Endothelial cell of umbilical vein (primary cell): ENCODE measurements at regions not wholly inside any gene's neighbourhood (a gene's known extent, or its start where the extent isn't known, plus 50 kb on each side); places are given as distances from the start of the nearest gene placed in this dataset.

ENCODE experiments used
- BruUV-seq: library from RNA; stranded (reverse); fragments of 400-500 nt; replicated peaks from 2 replicates; lab custom pipeline; 2021; lab: Mats Ljungman, UMichigan
- CTCF ChIA-PET: fragments of 300-600, 350-600 bp; sonication (Branson Sonifier 250); formaldehyde crosslinking; loops from one replicate; lab custom pipeline; 2021; ENCODE audit warnings: antibody characterized with exemption, inconsistent platforms; lab: Charles Lee
- POLR2A ChIA-PET: fragments of 300-600, 350-600 bp; sonication (Branson Sonifier 250); formaldehyde crosslinking; loops from one replicate; lab custom pipeline; 2021; ENCODE audit warnings: antibody characterized with exemption, inconsistent platforms; lab: Charles Lee
- DNase-seq: peaks from one replicate; pipeline ENCODE4 v3.0.0-alpha.2; 2011; ENCODE audit warnings: low read depth, low spot score
- FAIRE-seq: peaks from 2 replicates; lab custom pipeline; 2011; peaks lifted over from hg19 to GRCh38; lab: Jason Lieb, UNC
- H2AFZ ChIP-seq: 2 replicates; pipeline ENCODE4 v1.6.0; 2012; ENCODE audit warnings: low read depth, low read length, control low read depth, inconsistent platforms
- H3K27ac ChIP-seq: 2 replicates; pipeline ENCODE4 v1.5.1; 2011; ENCODE audit warnings: low read depth, mild to moderate bottlenecking, control low read depth, low read length, moderate library complexity; ENCODE audit not compliant: insufficient read depth
- H3K27me3 ChIP-seq, 2 experiments: 2 replicates each; pipeline versions ENCODE4 v1.6.0 to v1.6.1; 2011; ENCODE audit warnings: low read length in 2 of 2, mixed read lengths in 1 of 2; ENCODE audit not compliant: control insufficient read depth in 2 of 2, insufficient read depth in 2 of 2
- H3K36me3 ChIP-seq, 2 experiments: 2 replicates in 1 of 2; 3 replicates in 1 of 2; pipeline ENCODE4 v1.5.1; 2011; ENCODE audit warnings: low read length in 2 of 2, mild to moderate bottlenecking in 1 of 2, moderate library complexity in 1 of 2; ENCODE audit not compliant: control insufficient read depth in 2 of 2, insufficient read depth in 2 of 2; ENCODE audit errors: extremely low read depth in 1 of 2
- H3K4me1 ChIP-seq: 3 replicates; pipeline ENCODE4 v1.5.1; 2011; ENCODE audit warnings: mild to moderate bottlenecking, low read length; ENCODE audit not compliant: control insufficient read depth, insufficient read depth; ENCODE audit errors: extremely low read depth
- H3K4me2 ChIP-seq: 2 replicates; pipeline ENCODE4 v1.6.1; 2011; ENCODE audit warnings: low read length, control low read depth, mixed read lengths; ENCODE audit not compliant: insufficient read depth
- H3K4me3 ChIP-seq, 3 experiments: fragments of 200-600 bp in 1 of 3; sonication (generic), shearing (Covaris generic) in 1 of 3; replicated peaks in 1 of 3; 2 replicates each; pipeline ENCODE4 v1.5.1; 2011 to 2016; ENCODE audit warnings: control low read depth in 3 of 3, low read length in 3 of 3, mild to moderate bottlenecking in 2 of 3, inconsistent platforms in 1 of 3, low read depth in 1 of 3, moderate library complexity in 1 of 3; ENCODE audit not compliant: insufficient read depth in 1 of 3
- H3K79me2 ChIP-seq: 2 replicates; pipeline ENCODE4 v1.6.0; 2012; ENCODE audit warnings: low read length, inconsistent platforms; ENCODE audit not compliant: control insufficient read depth, insufficient read depth
- H3K9ac ChIP-seq: replicated peaks from 2 replicates; pipeline ENCODE3; 2011; ENCODE audit warnings: low read length, control low read depth; ENCODE audit not compliant: insufficient read depth; ENCODE audit errors: extremely low read depth
- H3K9me1 ChIP-seq: replicated peaks from 3 replicates; pipeline ENCODE4 v1.6.0; 2011; ENCODE audit warnings: mild to moderate bottlenecking, low read length; ENCODE audit not compliant: control insufficient read depth, insufficient read depth; ENCODE audit errors: extremely low read depth
- H3K9me3 ChIP-seq: replicated peaks from 2 replicates; pipeline ENCODE4 v1.5.1; 2012; ENCODE audit warnings: low read length, inconsistent platforms; ENCODE audit not compliant: control insufficient read depth, insufficient read depth
- H4K20me1 ChIP-seq: replicated peaks from 2 replicates; pipeline ENCODE3; 2011; ENCODE audit warnings: mild to moderate bottlenecking, low read length; ENCODE audit not compliant: control insufficient read depth, insufficient read depth; ENCODE audit errors: extremely low read depth
- EZH2 ChIP-seq: IDR thresholded peaks from 2 replicates; pipeline ENCODE4 v1.6.1; 2012; ENCODE audit warnings: borderline replicate concordance, low read depth, mild to moderate bottlenecking, moderate library complexity, low read length, inconsistent platforms; ENCODE audit not compliant: severe bottlenecking
- FOS ChIP-seq: IDR thresholded peaks from 2 replicates; pipeline ENCODE4 v1.6.1; 2011; ENCODE audit warnings: mild to moderate bottlenecking, low read length, moderate library complexity, borderline replicate concordance; ENCODE audit not compliant: insufficient read depth
- GATA2 ChIP-seq: IDR thresholded peaks from 2 replicates; pipeline ENCODE4 v1.7.0; 2011; ENCODE audit warnings: low read depth, mild to moderate bottlenecking, moderate library complexity, mixed read lengths, low read length; ENCODE audit not compliant: insufficient read length, insufficient read depth
- JUN ChIP-seq: IDR thresholded peaks from 2 replicates; pipeline ENCODE4 v1.6.1; 2011; ENCODE audit warnings: borderline replicate concordance, low read depth; ENCODE audit not compliant: insufficient read length, insufficient read depth
- MAX ChIP-seq: IDR thresholded peaks from 2 replicates; pipeline ENCODE4 v1.6.1; 2011; ENCODE audit not compliant: insufficient read depth, insufficient read length
- MYC ChIP-seq: IDR thresholded peaks from one replicate; pipeline ENCODE4 v1.6.1; 2011; ENCODE audit warnings: mild to moderate bottlenecking, low read depth, low read length
- POLR2A ChIP-seq: IDR thresholded peaks from 2 replicates; pipeline ENCODE4 v1.6.1; 2012; ENCODE audit warnings: low read depth, mild to moderate bottlenecking, control low read depth, low read length
- POLR2AphosphoS5 ChIP-seq: IDR thresholded peaks from 2 replicates; pipeline ENCODE4 v1.6.1; 2012; ENCODE audit warnings: low read depth, mild to moderate bottlenecking, control low read depth, low read length, moderate library complexity; ENCODE audit not compliant: insufficient read depth
- dilution Hi-C: fragments of 300-500 bp; cut with MboI; formaldehyde crosslinking; loops from one replicate; pipeline ENCODE4 v1.15.0; 2019; ENCODE audit warnings: low sequenced_read_pairs; ENCODE audit not compliant: extremely low pct_ligation_motif_present
- intact Hi-C: fragments of 100-400 bp; cut with micrococcal nuclease; formaldehyde crosslinking; loops from one replicate; pipeline ENCODE4 v1.10.0; 2022
- TF ChIP-seq, protein P1 (sequence below), 2 donors: IDR thresholded peaks; 1 replicate in 1 of 2; 2 replicates in 1 of 2; pipeline ENCODE4 v1.5.1; 2011; ENCODE audit warnings: low read length in 2 of 2, mild to moderate bottlenecking in 2 of 2, moderate library complexity in 2 of 2, control low read depth in 1 of 2, inconsistent platforms in 1 of 2, low read depth in 1 of 2; ENCODE audit not compliant: insufficient read depth in 1 of 2; ENCODE audit errors: extremely low read depth in 1 of 2

DNA sequence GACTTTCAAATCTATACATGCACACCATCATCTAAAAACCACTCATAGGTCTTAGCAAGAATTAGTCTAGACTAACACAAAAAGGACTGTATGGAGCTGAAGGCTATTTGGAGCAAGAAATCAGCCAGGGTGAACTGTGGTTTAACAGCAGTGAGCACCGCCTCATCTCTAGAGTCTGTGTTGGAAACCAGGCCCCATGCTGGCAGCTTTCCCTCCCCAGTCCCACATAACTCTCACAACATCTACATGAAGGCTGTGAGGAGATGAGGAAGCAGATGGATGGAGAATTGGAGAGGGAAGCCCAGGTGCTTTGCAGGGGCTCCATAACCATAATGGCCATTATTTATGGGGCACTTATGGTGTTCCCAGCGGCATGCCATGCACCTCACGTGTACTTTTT lies 133.2 kb upstream of the TOPAZ1 start:
- FAIRE-seq (no peak), DNase-seq (no peak)
- no TSS peak for BruUV-seq
- no peaks in the 10 kb centered on the region for H4K20me1 ChIP-seq
- H3K4me3 ChIP-seq, result no peak overlapping the region
- ChIA-PET CTCF (no interaction called here), POLR2A (no interaction called here)
- H3K9me1 ChIP-seq, result no peaks in the 10 kb centered on the region
- H3K27ac ChIP-seq, result no peak overlapping the region
- H3K9me3 ChIP-seq, result no peaks in the 10 kb centered on the region
- no peak overlapping the region for H3K4me2 ChIP-seq
- no peaks in the 10 kb centered on the region for H3K79me2 ChIP-seq
- no peak overlapping the region for H3K9ac ChIP-seq
- dilution Hi-C loops, result no loop called here
- intact Hi-C loops, result no loop called here
- peaks cover 0 to 3% of the 10 kb centered on the region in 2 experiments for H3K27me3 ChIP-seq
- H3K4me1 ChIP-seq, result no peaks in the 10 kb centered on the region
- H2AFZ ChIP-seq, result no peak overlapping the region
- H3K36me3 ChIP-seq, result no peaks in the 10 kb centered on the region
- TF ChIP-seq JUN, result no peak
- TF ChIP-seq MAX, result no peak
- TF ChIP-seq MYC, result no peak
- TF ChIP-seq, protein P1, sequence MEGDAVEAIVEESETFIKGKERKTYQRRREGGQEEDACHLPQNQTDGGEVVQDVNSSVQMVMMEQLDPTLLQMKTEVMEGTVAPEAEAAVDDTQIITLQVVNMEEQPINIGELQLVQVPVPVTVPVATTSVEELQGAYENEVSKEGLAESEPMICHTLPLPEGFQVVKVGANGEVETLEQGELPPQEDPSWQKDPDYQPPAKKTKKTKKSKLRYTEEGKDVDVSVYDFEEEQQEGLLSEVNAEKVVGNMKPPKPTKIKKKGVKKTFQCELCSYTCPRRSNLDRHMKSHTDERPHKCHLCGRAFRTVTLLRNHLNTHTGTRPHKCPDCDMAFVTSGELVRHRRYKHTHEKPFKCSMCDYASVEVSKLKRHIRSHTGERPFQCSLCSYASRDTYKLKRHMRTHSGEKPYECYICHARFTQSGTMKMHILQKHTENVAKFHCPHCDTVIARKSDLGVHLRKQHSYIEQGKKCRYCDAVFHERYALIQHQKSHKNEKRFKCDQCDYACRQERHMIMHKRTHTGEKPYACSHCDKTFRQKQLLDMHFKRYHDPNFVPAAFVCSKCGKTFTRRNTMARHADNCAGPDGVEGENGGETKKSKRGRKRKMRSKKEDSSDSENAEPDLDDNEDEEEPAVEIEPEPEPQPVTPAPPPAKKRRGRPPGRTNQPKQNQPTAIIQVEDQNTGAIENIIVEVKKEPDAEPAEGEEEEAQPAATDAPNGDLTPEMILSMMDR (IDR thresholded peaks at IDR 0.05; ENCODE audit: extremely low read depth in 1 of 2, insufficient read depth in 1 of 2, low read depth in 1 of 2, low read length in 2 of 2), result no peak
- no peak for TF ChIP-seq POLR2A
- TF ChIP-seq POLR2AphosphoS5, result no peak
- TF ChIP-seq GATA2, result no peak
- no peak for TF ChIP-seq EZH2
- no peak for TF ChIP-seq FOS
